ENCODE measurements at regions not wholly inside any gene's neighbourhood (a gene's known extent, or its start where the extent isn't known, plus 50 kb on each side); places are given as distances from the start of the nearest gene placed in this dataset.
"Not testable (repeated sequence)": the region's sequence is repeated elsewhere in the genome, so short reads cannot be mapped to it uniquely, and the experiment has no call there.

GRCh38 chr6:92485487-92485886 is 933.9 kb downstream of the EPHA7 start:
- no peak for DNase-seq

GRCh38 chr6:92479831-92480230 is 939.5 kb downstream of the EPHA7 start:
- DNase-seq, result no peak

GRCh38 chr6:92473056-92473455 is 946.3 kb downstream of the EPHA7 start:
- DNase-seq, result no peak

- DNase-seq, result no peak
Observed at GRCh38 chr6:92469186-92469828, 950.1 kb downstream of the EPHA7 start.

GRCh38 chr6:92468066-92468465 is 951.3 kb downstream of the EPHA7 start:
- DNase-seq, result no peak

GRCh38 chr6:92460133-92460532 is 959.2 kb downstream of the EPHA7 start:
- DNase-seq, result no peak

- no peak for DNase-seq
Observed at GRCh38 chr6:92459606-92460005, 959.8 kb downstream of the EPHA7 start.

GRCh38 chr6:92446052-92446451 is 973.3 kb downstream of the EPHA7 start:
- DNase-seq, result no peak

GRCh38 chr6:92433911-92434310 is 985.4 kb downstream of the EPHA7 start:
- DNase-seq, result no peak

GRCh38 chr6:92431502-92431901 is 987.9 kb downstream of the EPHA7 start:
- DNase-seq, result no peak

GRCh38 chr6:92428448-92428847 is 990.9 kb downstream of the EPHA7 start:
- no peak for DNase-seq

- DNase-seq, result no peak
Observed at GRCh38 chr6:92427453-92427852, 991.9 kb downstream of the EPHA7 start.

GRCh38 chr6:92415656-92416055 is 1003.7 kb downstream of the EPHA7 start:
- no peak for DNase-seq

GRCh38 chr6:92408350-92408749 is 1011.0 kb downstream of the EPHA7 start:
- no peak for DNase-seq

- DNase-seq, result no peak
Observed at GRCh38 chr6:92404281-92404680, 1015.1 kb downstream of the EPHA7 start.

GRCh38 chr6:92399911-92400310 is 1019.4 kb downstream of the EPHA7 start:
- no peak for DNase-seq

- DNase-seq, result not testable (repeated sequence)
Observed at GRCh38 chr6:92388706-92389105, 1030.7 kb downstream of the EPHA7 start.

- DNase-seq, result no peak
Observed at GRCh38 chr6:92380803-92381601, 1038.4 kb downstream of the EPHA7 start.

- no peak for DNase-seq
Observed at GRCh38 chr6:92377137-92377536, 1042.2 kb downstream of the EPHA7 start.

GRCh38 chr6:92376691-92377090 is 1042.7 kb downstream of the EPHA7 start:
- no peak for DNase-seq

- no peak for DNase-seq
Observed at GRCh38 chr6:92371211-92372208, 1047.8 kb downstream of the EPHA7 start.

GRCh38 chr6:92369309-92369708 is 1050.0 kb downstream of the EPHA7 start:
- no peak for DNase-seq

- DNase-seq, result no peak
Observed at GRCh38 chr6:92364948-92365541, 1054.3 kb downstream of the EPHA7 start.

Data from GDM1 (cell line).